ENCODE measurements at regions not wholly inside any gene's neighbourhood (a gene's known extent, or its start where the extent isn't known, plus 50 kb on each side); places are given as distances from the start of the nearest gene placed in this dataset.

GRCh38 chr5:167219298-167219697, 1072.1 kb upstream of the WWC1 start (continued):
- TF ChIP-seq REST (IDR thresholded peaks at IDR 0.05) (no peak), SP1 (IDR thresholded peaks at IDR 0.05) (no peak)

GRCh38 chr5:167226386-167226785, 1065.1 kb upstream of the WWC1 start:
- no peaks in the 10 kb centered on the region for H3K36me3 ChIP-seq (ENCODE audit: control insufficient read depth in 4 of 4, insufficient read depth in 3 of 4, low read depth in 1 of 4, low read length in 3 of 4)
- TF ChIP-seq YY1 (IDR thresholded peaks at IDR 0.05) = no peak
- no peak for TF ChIP-seq GABPA (IDR thresholded peaks at IDR 0.05 in 1 of 2, conservative IDR thresholded peaks at IDR 0.05 in 1 of 2)
- H3K4me3 ChIP-seq (ENCODE audit: low read depth in 1 of 3, low read length in 3 of 3) = no peak overlapping the region
- H3K9ac ChIP-seq (ENCODE audit: low read depth in 1 of 2, low read length in 2 of 2) = no peak overlapping the region
- DNase-seq (ENCODE audit: low spot score) = no peak
- H3K9me3 ChIP-seq (ENCODE audit: control insufficient read depth in 4 of 4, low read length in 3 of 4) = peaks cover 0 to 7% (median 2%) of the 10 kb centered on the region in 4 donors
- WGBS = 83% methylated on average over 1 of the region's 1 CpG
- H3K27ac ChIP-seq (ENCODE audit: low read depth in 1 of 2, low read length in 2 of 2) = no peak overlapping the region
- H3K27me3 ChIP-seq (ENCODE audit: control insufficient read depth in 4 of 4, insufficient read depth in 4 of 4, low read length in 3 of 4) = no peaks in the 10 kb centered on the region
- no peaks in the 10 kb centered on the region for H3K4me1 ChIP-seq (ENCODE audit: control insufficient read depth in 4 of 4, insufficient read depth in 4 of 4, low read length in 3 of 4)

GRCh38 chr5:167228134-167228533, 1063.3 kb upstream of the WWC1 start:
- Histone ChIP-seq H3K4me1 (ENCODE audit: control insufficient read depth in 4 of 4, insufficient read depth in 4 of 4, low read length in 3 of 4) (no peaks in the 10 kb centered on the region), H3K36me3 (ENCODE audit: control insufficient read depth in 4 of 4, insufficient read depth in 3 of 4, low read depth in 1 of 4, low read length in 3 of 4) (no peaks in the 10 kb centered on the region), H3K27ac (ENCODE audit: low read depth in 1 of 2, low read length in 2 of 2) (no peak overlapping the region), H3K9me3 (ENCODE audit: control insufficient read depth in 4 of 4, low read length in 3 of 4) (peaks cover 0 to 7% (median 2%) of the 10 kb centered on the region in 4 donors), H3K4me3 (ENCODE audit: low read depth in 1 of 3, low read length in 3 of 3) (no peak overlapping the region), H3K27me3 (ENCODE audit: control insufficient read depth in 4 of 4, insufficient read depth in 4 of 4, low read length in 3 of 4) (no peaks in the 10 kb centered on the region), H3K9ac (ENCODE audit: low read depth in 1 of 2, low read length in 2 of 2) (no peak overlapping the region)
- 86% methylated on average over 3 of the region's 3 CpGs for WGBS
- DNase-seq (ENCODE audit: low spot score) = no peak
- TF ChIP-seq REST (IDR thresholded peaks at IDR 0.05) = no peak
- no peak for TF ChIP-seq MAX (IDR thresholded peaks at IDR 0.05)
- TF ChIP-seq RXRA (IDR thresholded peaks at IDR 0.05) = no peak
- TF ChIP-seq TAF1 (conservative IDR thresholded peaks at IDR 0.05) = no peak
- no peak for TF ChIP-seq EGR1 (IDR thresholded peaks at IDR 0.05; ENCODE audit: low read depth in 2 of 2)
- TF ChIP-seq RAD21 (IDR thresholded peaks at IDR 0.05) = no peak
- no peak for TF ChIP-seq FOXA1 (IDR thresholded peaks at IDR 0.05)
- TF ChIP-seq CTCF (IDR thresholded peaks at IDR 0.05; ENCODE audit: low read depth, low read length, missing input control) = no peak
- no peak for TF ChIP-seq HNF4A (conservative IDR thresholded peaks at IDR 0.05)
- TF ChIP-seq HNF4G (IDR thresholded peaks at IDR 0.05) = no peak
- TF ChIP-seq SP1 (IDR thresholded peaks at IDR 0.05) = no peak
- TF ChIP-seq YY1 (IDR thresholded peaks at IDR 0.05) = no peak
- TF ChIP-seq GABPA (IDR thresholded peaks at IDR 0.05 in 1 of 2, conservative IDR thresholded peaks at IDR 0.05 in 1 of 2) = no peak
- TF ChIP-seq FOXA2 (IDR thresholded peaks at IDR 0.05) = no peak
- no peak for TF ChIP-seq ZBTB33 (IDR thresholded peaks at IDR 0.05)
- TF ChIP-seq NR2F2 (IDR thresholded peaks at IDR 0.05) = no peak
- TF ChIP-seq JUND (IDR thresholded peaks at IDR 0.05) = no peak
- TF ChIP-seq ATF3 (IDR thresholded peaks at IDR 0.05) = no peak

Data from liver (tissue), 8 donors.